Esophagus muscularis mucosa (tissue), 4 donors: ENCODE measurements at regions not wholly inside any gene's neighbourhood (a gene's known extent, or its start where the extent isn't known, plus 50 kb on each side); places are given as distances from the start of the nearest gene placed in this dataset.

Experiments used
- EP300 ChIP-seq: sonication (generic); formaldehyde crosslinking; IDR thresholded peaks from one replicate; pipeline ENCODE4 v1.6.1; 2017; ENCODE audit warnings: antibody characterized with exemption
- POLR2A ChIP-seq: fragments of 450-650 bp; IDR thresholded peaks from one replicate; pipeline ENCODE4 v1.6.1; 2017; ENCODE audit warnings: antibody characterized with exemption, moderate library complexity, mild to moderate bottlenecking, low read depth
- TF ChIP-seq, protein P1 (sequence below), 3 experiments: fragments of 200-600 bp in 2 of 3; fragments of 450-650 bp in 1 of 3; sonication (generic) in 2 of 3; IDR thresholded peaks; one replicate each; pipeline ENCODE4 v1.5.1; 2017 to 2019; ENCODE audit warnings: antibody characterized with exemption in 3 of 3, mild to moderate bottlenecking in 2 of 3, moderate library complexity in 1 of 3

GRCh38 chr13:22427066-22427465 is 753.7 kb upstream of the SGCG start:
- TF ChIP-seq, protein P1, sequence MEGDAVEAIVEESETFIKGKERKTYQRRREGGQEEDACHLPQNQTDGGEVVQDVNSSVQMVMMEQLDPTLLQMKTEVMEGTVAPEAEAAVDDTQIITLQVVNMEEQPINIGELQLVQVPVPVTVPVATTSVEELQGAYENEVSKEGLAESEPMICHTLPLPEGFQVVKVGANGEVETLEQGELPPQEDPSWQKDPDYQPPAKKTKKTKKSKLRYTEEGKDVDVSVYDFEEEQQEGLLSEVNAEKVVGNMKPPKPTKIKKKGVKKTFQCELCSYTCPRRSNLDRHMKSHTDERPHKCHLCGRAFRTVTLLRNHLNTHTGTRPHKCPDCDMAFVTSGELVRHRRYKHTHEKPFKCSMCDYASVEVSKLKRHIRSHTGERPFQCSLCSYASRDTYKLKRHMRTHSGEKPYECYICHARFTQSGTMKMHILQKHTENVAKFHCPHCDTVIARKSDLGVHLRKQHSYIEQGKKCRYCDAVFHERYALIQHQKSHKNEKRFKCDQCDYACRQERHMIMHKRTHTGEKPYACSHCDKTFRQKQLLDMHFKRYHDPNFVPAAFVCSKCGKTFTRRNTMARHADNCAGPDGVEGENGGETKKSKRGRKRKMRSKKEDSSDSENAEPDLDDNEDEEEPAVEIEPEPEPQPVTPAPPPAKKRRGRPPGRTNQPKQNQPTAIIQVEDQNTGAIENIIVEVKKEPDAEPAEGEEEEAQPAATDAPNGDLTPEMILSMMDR (IDR thresholded peaks at IDR 0.05), result no peak
- TF ChIP-seq POLR2A, result no peak
- no peak for TF ChIP-seq EP300
